ENCODE measurements at regions not wholly inside any gene's neighbourhood (a gene's known extent, or its start where the extent isn't known, plus 50 kb on each side); places are given as distances from the start of the nearest gene placed in this dataset.

DNA sequence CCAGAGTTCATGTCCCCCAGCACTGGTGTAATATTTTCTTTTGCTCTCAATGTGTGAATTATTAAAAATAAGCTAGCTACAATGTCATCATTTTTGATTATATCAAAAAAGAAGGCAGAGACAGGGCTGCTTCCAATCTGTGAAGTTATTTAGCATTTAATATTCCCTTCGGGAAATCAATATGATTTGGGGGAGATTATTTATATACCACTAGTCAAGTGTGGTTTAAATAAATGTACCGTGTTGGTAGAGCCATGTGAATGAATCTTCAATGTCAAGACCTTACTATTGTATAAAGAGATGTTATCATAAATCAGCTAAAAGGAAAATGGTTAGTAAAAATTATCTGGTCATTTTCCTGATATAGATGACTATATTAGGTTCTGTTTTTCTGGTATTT, 87.4 kb upstream of the MID1 start:
- H3K4me2 ChIP-seq (ENCODE audit: insufficient read depth, low read length) = no peak overlapping the region
- no peaks in the 10 kb centered on the region for H3K4me1 ChIP-seq (ENCODE audit: insufficient read depth, low read length)
- ATAC-seq (ENCODE audit: insufficient read depth, low read depth) (no peak), DNase-seq (no peak)
- no peak overlapping the region for H3K27ac ChIP-seq (ENCODE audit: low read length)
- no peak overlapping the region for H3K9ac ChIP-seq (ENCODE audit: low read depth, low read length)
- no peaks in the 10 kb centered on the region for H4K20me1 ChIP-seq (ENCODE audit: insufficient read depth, low read length)
- H3K4me3 ChIP-seq (ENCODE audit: low read depth in 1 of 2, low read length in 2 of 2) = no peak overlapping the region
- no peaks in the 10 kb centered on the region for H3K79me2 ChIP-seq (ENCODE audit: insufficient read depth, low read length)
- no peaks in the 10 kb centered on the region for H3K27me3 ChIP-seq (ENCODE audit: insufficient read depth, low read length, poor library complexity)
- TF ChIP-seq, protein P1, sequence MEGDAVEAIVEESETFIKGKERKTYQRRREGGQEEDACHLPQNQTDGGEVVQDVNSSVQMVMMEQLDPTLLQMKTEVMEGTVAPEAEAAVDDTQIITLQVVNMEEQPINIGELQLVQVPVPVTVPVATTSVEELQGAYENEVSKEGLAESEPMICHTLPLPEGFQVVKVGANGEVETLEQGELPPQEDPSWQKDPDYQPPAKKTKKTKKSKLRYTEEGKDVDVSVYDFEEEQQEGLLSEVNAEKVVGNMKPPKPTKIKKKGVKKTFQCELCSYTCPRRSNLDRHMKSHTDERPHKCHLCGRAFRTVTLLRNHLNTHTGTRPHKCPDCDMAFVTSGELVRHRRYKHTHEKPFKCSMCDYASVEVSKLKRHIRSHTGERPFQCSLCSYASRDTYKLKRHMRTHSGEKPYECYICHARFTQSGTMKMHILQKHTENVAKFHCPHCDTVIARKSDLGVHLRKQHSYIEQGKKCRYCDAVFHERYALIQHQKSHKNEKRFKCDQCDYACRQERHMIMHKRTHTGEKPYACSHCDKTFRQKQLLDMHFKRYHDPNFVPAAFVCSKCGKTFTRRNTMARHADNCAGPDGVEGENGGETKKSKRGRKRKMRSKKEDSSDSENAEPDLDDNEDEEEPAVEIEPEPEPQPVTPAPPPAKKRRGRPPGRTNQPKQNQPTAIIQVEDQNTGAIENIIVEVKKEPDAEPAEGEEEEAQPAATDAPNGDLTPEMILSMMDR (IDR thresholded peaks at IDR 0.05; ENCODE audit: borderline replicate concordance, extremely low read depth, low read length, poor library complexity, severe bottlenecking) = no peak
- no peak for TF ChIP-seq EZH2 (IDR thresholded peaks at IDR 0.05; ENCODE audit: borderline replicate concordance, low read depth, low read length, severe bottlenecking)
- H3K36me3 ChIP-seq (ENCODE audit: insufficient read depth, low read length) = no peaks in the 10 kb centered on the region
- no peak overlapping the region for H2AFZ ChIP-seq (ENCODE audit: low read depth, low read length)
- no peaks in the 10 kb centered on the region for H3K9me3 ChIP-seq (ENCODE audit: insufficient read depth, low read length, severe bottlenecking)

DNA sequence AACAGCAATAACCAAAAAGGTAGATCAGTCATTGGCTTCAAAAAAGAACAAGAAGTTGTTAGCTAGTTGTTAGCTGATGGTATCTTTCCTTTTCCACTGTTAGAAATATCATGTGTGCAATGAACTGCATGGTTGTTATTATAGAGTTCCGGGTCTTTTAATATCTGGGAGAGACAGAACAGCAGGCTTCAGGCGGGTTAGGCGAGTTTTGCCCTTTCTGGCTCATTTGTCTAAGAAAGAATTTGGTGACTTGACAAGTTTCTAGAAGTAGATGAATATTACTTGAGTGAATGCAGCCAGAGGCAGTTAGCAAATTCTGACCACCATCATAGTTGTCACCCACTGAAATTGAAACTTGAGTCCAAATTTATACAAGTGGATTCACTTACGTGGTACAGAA, 88.9 kb upstream of the MID1 start:
- no peak for TF ChIP-seq EZH2 (IDR thresholded peaks at IDR 0.05; ENCODE audit: borderline replicate concordance, low read depth, low read length, severe bottlenecking)
- TF ChIP-seq, protein P1 (IDR thresholded peaks at IDR 0.05; ENCODE audit: borderline replicate concordance, extremely low read depth, low read length, poor library complexity, severe bottlenecking) = no peak
- Histone ChIP-seq H3K9ac (ENCODE audit: low read depth, low read length) (no peak overlapping the region), H3K4me1 (ENCODE audit: insufficient read depth, low read length) (no peaks in the 10 kb centered on the region), H3K36me3 (ENCODE audit: insufficient read depth, low read length) (no peaks in the 10 kb centered on the region), H3K27ac (ENCODE audit: low read length) (no peak overlapping the region), H3K4me3 (ENCODE audit: low read depth in 1 of 2, low read length in 2 of 2) (no peak overlapping the region), H3K4me2 (ENCODE audit: insufficient read depth, low read length) (no peak overlapping the region), H3K9me3 (ENCODE audit: insufficient read depth, low read length, severe bottlenecking) (no peaks in the 10 kb centered on the region), H3K27me3 (ENCODE audit: insufficient read depth, low read length, poor library complexity) (no peaks in the 10 kb centered on the region), H2AFZ (ENCODE audit: low read depth, low read length) (no peak overlapping the region), H4K20me1 (ENCODE audit: insufficient read depth, low read length) (no peaks in the 10 kb centered on the region), H3K79me2 (ENCODE audit: insufficient read depth, low read length) (no peaks in the 10 kb centered on the region)
- no peak for ATAC-seq (ENCODE audit: insufficient read depth, low read depth)
- DNase-seq = no peak

DNA sequence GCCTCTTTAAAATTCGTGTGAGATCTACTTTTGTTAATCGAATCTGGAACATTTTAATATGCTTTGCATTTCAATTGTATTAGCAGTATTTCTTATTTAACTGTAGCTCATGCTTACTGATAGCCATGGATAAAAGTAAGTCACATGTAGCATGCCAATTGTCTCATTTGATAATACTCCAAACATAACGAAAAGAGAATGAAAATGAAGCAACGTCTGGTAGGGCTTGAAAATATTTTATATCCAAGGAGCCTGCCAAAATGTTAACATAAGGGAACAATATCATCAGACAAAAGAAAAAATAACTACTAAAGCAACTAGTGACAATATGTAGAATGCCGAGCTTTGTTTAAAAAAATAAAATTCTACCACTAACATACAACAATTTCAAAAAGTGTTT, 94.1 kb upstream of the MID1 start:
- DNase-seq = no peak
- no peak overlapping the region for H3K4me3 ChIP-seq (ENCODE audit: low read depth in 1 of 2, low read length in 2 of 2)

More for the DNA sequence above, 94.1 kb upstream of the MID1 start:
- Histone ChIP-seq H3K79me2 (ENCODE audit: insufficient read depth, low read length) (no peaks in the 10 kb centered on the region), H2AFZ (ENCODE audit: low read depth, low read length) (no peak overlapping the region), H3K36me3 (ENCODE audit: insufficient read depth, low read length) (no peaks in the 10 kb centered on the region), H3K9ac (ENCODE audit: low read depth, low read length) (no peak overlapping the region), H3K27me3 (ENCODE audit: insufficient read depth, low read length, poor library complexity) (no peaks in the 10 kb centered on the region), H3K9me3 (ENCODE audit: insufficient read depth, low read length, severe bottlenecking) (no peaks in the 10 kb centered on the region), H3K27ac (ENCODE audit: low read length) (no peak overlapping the region), H3K4me2 (ENCODE audit: insufficient read depth, low read length) (no peak overlapping the region), H4K20me1 (ENCODE audit: insufficient read depth, low read length) (no peaks in the 10 kb centered on the region), H3K4me1 (ENCODE audit: insufficient read depth, low read length) (no peaks in the 10 kb centered on the region)
- no peak for ATAC-seq (ENCODE audit: insufficient read depth, low read depth)
- TF ChIP-seq, protein P1 (IDR thresholded peaks at IDR 0.05; ENCODE audit: borderline replicate concordance, extremely low read depth, low read length, poor library complexity, severe bottlenecking) = no peak
- no peak for TF ChIP-seq EZH2 (IDR thresholded peaks at IDR 0.05; ENCODE audit: borderline replicate concordance, low read depth, low read length, severe bottlenecking)

Measured in DND-41 (cell line).